Calu3 (cell line): ENCODE measurements at regions not wholly inside any gene's neighbourhood (a gene's known extent, or its start where the extent isn't known, plus 50 kb on each side); places are given as distances from the start of the nearest gene placed in this dataset.

Source experiments
- BruUV-seq: library from RNA; stranded (reverse); fragments of 400-500 nt; replicated peaks from 2 replicates; lab custom pipeline; 2021; lab: Mats Ljungman, UMichigan
- CTCF ChIA-PET: fragments of 300-600 bp; sonication (Branson Sonifier 250); formaldehyde crosslinking; loops from one replicate; lab custom pipeline; 2022; ENCODE audit warnings: antibody characterized with exemption; lab: Charles Lee
- DNase-seq: peaks from one replicate; pipeline ENCODE4 v3.0.0; 2022
- H3K27ac Mint-ChIP-seq: one replicate; pipeline ENCODE4 v1.8.0; 2022; ENCODE audit warnings: mixed read lengths; ENCODE audit not compliant: unreplicated experiment
- H3K27me3 Mint-ChIP-seq: one replicate; pipeline ENCODE4 v1.8.0; 2022; ENCODE audit warnings: mixed read lengths; ENCODE audit not compliant: unreplicated experiment
- H3K36me3 Mint-ChIP-seq: one replicate; pipeline ENCODE4 v1.8.0; 2022; ENCODE audit warnings: mild to moderate bottlenecking, moderate library complexity, mixed read lengths; ENCODE audit not compliant: insufficient read depth, unreplicated experiment
- H3K4me1 Mint-ChIP-seq: one replicate; pipeline ENCODE4 v1.8.0; 2022; ENCODE audit warnings: mild to moderate bottlenecking, low read depth, mixed read lengths; ENCODE audit not compliant: unreplicated experiment
- H3K4me3 Mint-ChIP-seq: one replicate; pipeline ENCODE4 v1.8.0; 2022; ENCODE audit warnings: mild to moderate bottlenecking, low read depth, moderate library complexity, mixed read lengths; ENCODE audit not compliant: unreplicated experiment
- H3K9me3 Mint-ChIP-seq: one replicate; pipeline ENCODE4 v1.8.0; 2022; ENCODE audit warnings: low read depth, mixed read lengths; ENCODE audit not compliant: unreplicated experiment
- intact Hi-C: fragments of 100-400 bp; cut with micrococcal nuclease; formaldehyde crosslinking; loops from one replicate; pipeline ENCODE4 v1.10.0; 2022; ENCODE audit not compliant: unreplicated experiment
- TF ChIP-seq, protein P1 (sequence below): fragments of 200-600 bp; IDR thresholded peaks from one replicate; pipeline ENCODE4 v1.8.0; 2022; ENCODE audit warnings: antibody characterized with exemption; ENCODE audit not compliant: unreplicated experiment

DNA sequence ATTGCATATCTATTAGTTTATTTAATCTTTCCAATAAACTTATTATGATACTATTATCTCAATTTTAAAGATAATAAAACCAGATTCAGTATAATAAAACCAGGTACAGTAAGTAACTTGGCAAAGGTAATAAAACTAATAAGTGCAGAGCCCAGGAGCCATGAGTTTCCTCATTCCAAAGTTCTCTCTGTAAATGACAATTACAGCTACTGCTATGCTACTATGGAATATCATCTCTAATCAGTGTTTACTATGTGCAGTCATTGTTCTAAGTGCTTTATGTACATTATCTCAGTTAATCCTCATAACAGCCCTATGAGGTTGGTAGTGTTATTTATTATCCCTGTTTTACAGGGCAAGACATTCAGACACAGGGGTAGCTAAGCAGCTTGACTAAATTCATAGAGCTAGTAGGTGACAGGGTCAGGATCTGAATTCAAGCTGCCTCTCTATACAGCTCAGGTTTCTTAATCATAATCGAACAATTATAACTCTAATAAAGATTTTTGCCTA is 285.0 kb upstream of the PITX2 start:
- peaks cover under 1% of the 10 kb centered on the region for H3K4me1 Mint-ChIP-seq
- CTCF ChIA-PET, result interaction anchor here (0.5 kb wide), 1 partner anchor 787 kb away, joined by 3 read pairs; no protein-coding TSS in a partner anchor
- no TSS peak for BruUV-seq
- no peaks in the 10 kb centered on the region for H3K36me3 Mint-ChIP-seq
- intact Hi-C loops, result no loop called here
- H3K9me3 Mint-ChIP-seq, result no peaks in the 10 kb centered on the region
- TF ChIP-seq, protein P1, sequence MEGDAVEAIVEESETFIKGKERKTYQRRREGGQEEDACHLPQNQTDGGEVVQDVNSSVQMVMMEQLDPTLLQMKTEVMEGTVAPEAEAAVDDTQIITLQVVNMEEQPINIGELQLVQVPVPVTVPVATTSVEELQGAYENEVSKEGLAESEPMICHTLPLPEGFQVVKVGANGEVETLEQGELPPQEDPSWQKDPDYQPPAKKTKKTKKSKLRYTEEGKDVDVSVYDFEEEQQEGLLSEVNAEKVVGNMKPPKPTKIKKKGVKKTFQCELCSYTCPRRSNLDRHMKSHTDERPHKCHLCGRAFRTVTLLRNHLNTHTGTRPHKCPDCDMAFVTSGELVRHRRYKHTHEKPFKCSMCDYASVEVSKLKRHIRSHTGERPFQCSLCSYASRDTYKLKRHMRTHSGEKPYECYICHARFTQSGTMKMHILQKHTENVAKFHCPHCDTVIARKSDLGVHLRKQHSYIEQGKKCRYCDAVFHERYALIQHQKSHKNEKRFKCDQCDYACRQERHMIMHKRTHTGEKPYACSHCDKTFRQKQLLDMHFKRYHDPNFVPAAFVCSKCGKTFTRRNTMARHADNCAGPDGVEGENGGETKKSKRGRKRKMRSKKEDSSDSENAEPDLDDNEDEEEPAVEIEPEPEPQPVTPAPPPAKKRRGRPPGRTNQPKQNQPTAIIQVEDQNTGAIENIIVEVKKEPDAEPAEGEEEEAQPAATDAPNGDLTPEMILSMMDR, result no peak
- no peak overlapping the region for H3K4me3 Mint-ChIP-seq
- DNase-seq, result no peak
- H3K27ac Mint-ChIP-seq, result no peak overlapping the region
- H3K27me3 Mint-ChIP-seq, result no peaks in the 10 kb centered on the region

GRCh38 chr4:110914791-110915190 is 291.9 kb upstream of the PITX2 start:
- TF ChIP-seq, protein P1, result no peak
- H3K4me1 Mint-ChIP-seq, result no peaks in the 10 kb centered on the region
- no peak overlapping the region for H3K4me3 Mint-ChIP-seq
- no peaks in the 10 kb centered on the region for H3K27me3 Mint-ChIP-seq
- CTCF ChIA-PET, result no interaction called here
- intact Hi-C loops, result no loop called here
- BruUV-seq, result no TSS peak
- no peak overlapping the region for H3K27ac Mint-ChIP-seq
- no peak for DNase-seq
- H3K9me3 Mint-ChIP-seq, result no peaks in the 10 kb centered on the region
- no peaks in the 10 kb centered on the region for H3K36me3 Mint-ChIP-seq

DNA sequence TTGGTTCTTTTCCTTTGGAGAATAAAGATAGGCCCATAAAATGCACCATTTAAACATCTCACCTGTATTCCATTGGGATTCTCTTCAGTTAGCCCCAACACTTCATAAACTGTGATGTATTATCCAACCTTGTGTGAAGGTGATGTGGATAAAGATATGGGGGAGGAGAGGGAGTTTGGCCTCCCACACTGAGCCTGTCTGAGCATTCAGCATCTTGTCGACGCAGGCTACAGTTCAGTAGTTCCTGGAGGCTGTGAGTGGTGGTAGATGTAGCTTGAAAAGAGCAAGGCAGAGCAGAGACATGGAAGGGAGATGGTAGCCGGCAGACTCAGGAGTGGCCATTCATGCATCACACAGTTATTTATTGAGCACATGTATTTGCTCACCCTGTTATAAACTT is 292.4 kb upstream of the PITX2 start:
- TF ChIP-seq, protein P1, result no peak
- H3K36me3 Mint-ChIP-seq, result no peaks in the 10 kb centered on the region
- no peaks in the 10 kb centered on the region for H3K9me3 Mint-ChIP-seq
- no peak for DNase-seq
- H3K4me3 Mint-ChIP-seq, result no peak overlapping the region
- CTCF ChIA-PET, result interaction anchor here (0.7 kb wide), 1 partner anchor 35 kb away, joined by 4 read pairs; no protein-coding TSS in a partner anchor
- intact Hi-C loops, result no loop called here
- H3K27ac Mint-ChIP-seq, result no peak overlapping the region
- no peaks in the 10 kb centered on the region for H3K4me1 Mint-ChIP-seq
- BruUV-seq, result no TSS peak
- H3K27me3 Mint-ChIP-seq, result no peaks in the 10 kb centered on the region

- no peaks in the 10 kb centered on the region for H3K27me3 Mint-ChIP-seq
- H3K9me3 Mint-ChIP-seq, result no peaks in the 10 kb centered on the region
- no peaks in the 10 kb centered on the region for H3K36me3 Mint-ChIP-seq
- no peak overlapping the region for H3K27ac Mint-ChIP-seq
- DNase-seq, result no peak
- H3K4me3 Mint-ChIP-seq, result no peak overlapping the region
- CTCF ChIA-PET, result no interaction called here
- no TSS peak for BruUV-seq
- intact Hi-C loops, result no loop called here
- TF ChIP-seq, protein P1, result no peak
- H3K4me1 Mint-ChIP-seq, result no peaks in the 10 kb centered on the region
These were observed 293.6 kb upstream of the PITX2 start for GRCh38 chr4:110916505-110916904.
